SK-N-SH (cell line): ENCODE measurements at regions not wholly inside any gene's neighbourhood (a gene's known extent, or its start where the extent isn't known, plus 50 kb on each side); places are given as distances from the start of the nearest gene placed in this dataset.

ENCODE experiments used
- CHD2 ChIP-seq: fragments of 150-350 bp; IDR thresholded peaks from 2 replicates; pipeline ENCODE4 v1.6.1; 2018; ENCODE audit warnings: low read length; ENCODE audit not compliant: partially characterized antibody
- CTCF ChIP-seq: fragments of 200-600 bp; sonication (generic); IDR thresholded peaks from 2 replicates; pipeline ENCODE4 v1.6.1; 2017; ENCODE audit warnings: antibody characterized with exemption, mild to moderate bottlenecking, moderate library complexity
- ELF1 ChIP-seq: IDR thresholded peaks from 2 replicates; pipeline ENCODE4 v1.4.0; 2012
- EP300 ChIP-seq, 2 experiments: IDR thresholded peaks; 2 replicates each; pipeline versions ENCODE4 v1.4.0 to v1.6.1; 2012; ENCODE audit warnings: borderline replicate concordance in 1 of 2, low read depth in 1 of 2, low read length in 1 of 2
- EZH2phosphoT487 ChIP-seq: fragments of 200-600 bp; sonication (generic); IDR thresholded peaks from 2 replicates; pipeline ENCODE4 v1.6.1; 2017; ENCODE audit warnings: low read depth, mixed run types, mild to moderate bottlenecking, antibody characterized with exemption, moderate library complexity, borderline replicate concordance
- MAX ChIP-seq: IDR thresholded peaks from 2 replicates; pipeline ENCODE4 v1.4.0; 2012; ENCODE audit warnings: low read depth
- MXI1 ChIP-seq: IDR thresholded peaks from 2 replicates; pipeline ENCODE4 v1.6.1; 2012; ENCODE audit warnings: mild to moderate bottlenecking, low read depth, low read length, improper control_type of control experiment
- POLR2AphosphoS5 ChIP-seq: IDR thresholded peaks from 2 replicates; pipeline ENCODE4 v1.6.1; 2012; ENCODE audit warnings: low read depth, low read length
- RAD21 ChIP-seq: IDR thresholded peaks from 2 replicates; pipeline ENCODE4 v1.6.1; 2012; ENCODE audit warnings: mild to moderate bottlenecking, low read length
- RCOR1 ChIP-seq: fragments of 150-350 bp; IDR thresholded peaks from 2 replicates; pipeline ENCODE4 v1.6.1; 2017; ENCODE audit warnings: antibody characterized with exemption, low read length
- SMC3 ChIP-seq: IDR thresholded peaks from 2 replicates; pipeline ENCODE4 v1.6.1; 2012; ENCODE audit warnings: low read depth, low read length, improper control_type of control experiment
- USF2 ChIP-seq: fragments of 150-350 bp; IDR thresholded peaks from 2 replicates; pipeline ENCODE4 v1.6.1; 2017; ENCODE audit warnings: antibody characterized with exemption, low read length, low read depth, borderline replicate concordance
- TF ChIP-seq, protein P1 (sequence below): IDR thresholded peaks from 2 replicates; pipeline ENCODE4 v1.6.1; 2012; ENCODE audit warnings: mild to moderate bottlenecking, low read depth, low read length, moderate library complexity
- TF ChIP-seq, protein P2 (sequence below): IDR thresholded peaks from 2 replicates; pipeline ENCODE4 v1.4.0; 2012; ENCODE audit warnings: low read depth, borderline replicate concordance

- TF ChIP-seq, protein P1, sequence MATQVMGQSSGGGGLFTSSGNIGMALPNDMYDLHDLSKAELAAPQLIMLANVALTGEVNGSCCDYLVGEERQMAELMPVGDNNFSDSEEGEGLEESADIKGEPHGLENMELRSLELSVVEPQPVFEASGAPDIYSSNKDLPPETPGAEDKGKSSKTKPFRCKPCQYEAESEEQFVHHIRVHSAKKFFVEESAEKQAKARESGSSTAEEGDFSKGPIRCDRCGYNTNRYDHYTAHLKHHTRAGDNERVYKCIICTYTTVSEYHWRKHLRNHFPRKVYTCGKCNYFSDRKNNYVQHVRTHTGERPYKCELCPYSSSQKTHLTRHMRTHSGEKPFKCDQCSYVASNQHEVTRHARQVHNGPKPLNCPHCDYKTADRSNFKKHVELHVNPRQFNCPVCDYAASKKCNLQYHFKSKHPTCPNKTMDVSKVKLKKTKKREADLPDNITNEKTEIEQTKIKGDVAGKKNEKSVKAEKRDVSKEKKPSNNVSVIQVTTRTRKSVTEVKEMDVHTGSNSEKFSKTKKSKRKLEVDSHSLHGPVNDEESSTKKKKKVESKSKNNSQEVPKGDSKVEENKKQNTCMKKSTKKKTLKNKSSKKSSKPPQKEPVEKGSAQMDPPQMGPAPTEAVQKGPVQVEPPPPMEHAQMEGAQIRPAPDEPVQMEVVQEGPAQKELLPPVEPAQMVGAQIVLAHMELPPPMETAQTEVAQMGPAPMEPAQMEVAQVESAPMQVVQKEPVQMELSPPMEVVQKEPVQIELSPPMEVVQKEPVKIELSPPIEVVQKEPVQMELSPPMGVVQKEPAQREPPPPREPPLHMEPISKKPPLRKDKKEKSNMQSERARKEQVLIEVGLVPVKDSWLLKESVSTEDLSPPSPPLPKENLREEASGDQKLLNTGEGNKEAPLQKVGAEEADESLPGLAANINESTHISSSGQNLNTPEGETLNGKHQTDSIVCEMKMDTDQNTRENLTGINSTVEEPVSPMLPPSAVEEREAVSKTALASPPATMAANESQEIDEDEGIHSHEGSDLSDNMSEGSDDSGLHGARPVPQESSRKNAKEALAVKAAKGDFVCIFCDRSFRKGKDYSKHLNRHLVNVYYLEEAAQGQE = no peak
- TF ChIP-seq EZH2phosphoT487 (no peak), USF2 (no peak), ELF1 (no peak), CTCF (no peak), MXI1 (no peak), CHD2 (no peak), POLR2AphosphoS5 (no peak), SMC3 (no peak), RAD21 (no peak), MAX (no peak), RCOR1 (no peak), EP300 (IDR thresholded peaks at IDR 0.05; ENCODE audit: borderline replicate concordance in 1 of 2, low read depth in 1 of 2, low read length in 1 of 2) (no peak)
- TF ChIP-seq, protein P2, sequence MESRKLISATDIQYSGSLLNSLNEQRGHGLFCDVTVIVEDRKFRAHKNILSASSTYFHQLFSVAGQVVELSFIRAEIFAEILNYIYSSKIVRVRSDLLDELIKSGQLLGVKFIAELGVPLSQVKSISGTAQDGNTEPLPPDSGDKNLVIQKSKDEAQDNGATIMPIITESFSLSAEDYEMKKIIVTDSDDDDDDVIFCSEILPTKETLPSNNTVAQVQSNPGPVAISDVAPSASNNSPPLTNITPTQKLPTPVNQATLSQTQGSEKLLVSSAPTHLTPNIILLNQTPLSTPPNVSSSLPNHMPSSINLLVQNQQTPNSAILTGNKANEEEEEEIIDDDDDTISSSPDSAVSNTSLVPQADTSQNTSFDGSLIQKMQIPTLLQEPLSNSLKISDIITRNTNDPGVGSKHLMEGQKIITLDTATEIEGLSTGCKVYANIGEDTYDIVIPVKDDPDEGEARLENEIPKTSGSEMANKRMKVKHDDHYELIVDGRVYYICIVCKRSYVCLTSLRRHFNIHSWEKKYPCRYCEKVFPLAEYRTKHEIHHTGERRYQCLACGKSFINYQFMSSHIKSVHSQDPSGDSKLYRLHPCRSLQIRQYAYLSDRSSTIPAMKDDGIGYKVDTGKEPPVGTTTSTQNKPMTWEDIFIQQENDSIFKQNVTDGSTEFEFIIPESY = no peak
Measured at GRCh38 chr7:18361756-18362155, 133.8 kb upstream of the HDAC9 start.
